ENCODE measurements at regions not wholly inside any gene's neighbourhood (a gene's known extent, or its start where the extent isn't known, plus 50 kb on each side); places are given as distances from the start of the nearest gene placed in this dataset.

- Histone ChIP-seq H3K36me3 (ENCODE audit: insufficient read depth, low read length) (no peaks in the 10 kb centered on the region), H3K4me2 (ENCODE audit: low read length) (no peak overlapping the region), H3K9ac (ENCODE audit: low read length) (no peak overlapping the region), H3K27me3 (ENCODE audit: insufficient read depth, low read depth, low read length) (no peaks in the 10 kb centered on the region), H3K9me3 (ENCODE audit: low read length) (no peaks in the 10 kb centered on the region), H2AFZ (ENCODE audit: low read depth, low read length) (no peak overlapping the region), H4K20me1 (ENCODE audit: insufficient read depth) (no peaks in the 10 kb centered on the region), H3K27ac (ENCODE audit: low read length) (no peak overlapping the region), H3K4me3 (ENCODE audit: low read length) (no peak overlapping the region), H3K9me2 (ENCODE audit: insufficient read depth, low read length) (no peaks in the 10 kb centered on the region), H3K79me2 (replicated peaks; ENCODE audit: insufficient read depth, low read length) (no peaks in the 10 kb centered on the region), H3F3A (ENCODE audit: insufficient read depth, low read length, poor library complexity, severe bottlenecking) (no peaks in the 10 kb centered on the region)
- TF ChIP-seq SMC3 (conservative IDR thresholded peaks at IDR 0.05; ENCODE audit: poor library complexity) (no peak), EZH2 (IDR thresholded peaks at IDR 0.05; ENCODE audit: borderline replicate concordance, insufficient read depth, low read length, poor library complexity, severe bottlenecking) (no peak), EP300 (conservative IDR thresholded peaks at IDR 0.05; ENCODE audit: poor library complexity, severe bottlenecking) (no peak), TAF1 (IDR thresholded peaks at IDR 0.05; ENCODE audit: low read depth) (no peak), MXI1 (conservative IDR thresholded peaks at IDR 0.05; ENCODE audit: poor library complexity, severe bottlenecking) (no peak), POLR2AphosphoS5 (IDR thresholded peaks at IDR 0.05) (no peak), RAD21 (conservative IDR thresholded peaks at IDR 0.05) (no peak)
- TF ChIP-seq, protein P1, sequence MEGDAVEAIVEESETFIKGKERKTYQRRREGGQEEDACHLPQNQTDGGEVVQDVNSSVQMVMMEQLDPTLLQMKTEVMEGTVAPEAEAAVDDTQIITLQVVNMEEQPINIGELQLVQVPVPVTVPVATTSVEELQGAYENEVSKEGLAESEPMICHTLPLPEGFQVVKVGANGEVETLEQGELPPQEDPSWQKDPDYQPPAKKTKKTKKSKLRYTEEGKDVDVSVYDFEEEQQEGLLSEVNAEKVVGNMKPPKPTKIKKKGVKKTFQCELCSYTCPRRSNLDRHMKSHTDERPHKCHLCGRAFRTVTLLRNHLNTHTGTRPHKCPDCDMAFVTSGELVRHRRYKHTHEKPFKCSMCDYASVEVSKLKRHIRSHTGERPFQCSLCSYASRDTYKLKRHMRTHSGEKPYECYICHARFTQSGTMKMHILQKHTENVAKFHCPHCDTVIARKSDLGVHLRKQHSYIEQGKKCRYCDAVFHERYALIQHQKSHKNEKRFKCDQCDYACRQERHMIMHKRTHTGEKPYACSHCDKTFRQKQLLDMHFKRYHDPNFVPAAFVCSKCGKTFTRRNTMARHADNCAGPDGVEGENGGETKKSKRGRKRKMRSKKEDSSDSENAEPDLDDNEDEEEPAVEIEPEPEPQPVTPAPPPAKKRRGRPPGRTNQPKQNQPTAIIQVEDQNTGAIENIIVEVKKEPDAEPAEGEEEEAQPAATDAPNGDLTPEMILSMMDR (IDR thresholded peaks at IDR 0.05; ENCODE audit: poor library complexity, severe bottlenecking), result no peak
- TF ChIP-seq, protein P2, sequence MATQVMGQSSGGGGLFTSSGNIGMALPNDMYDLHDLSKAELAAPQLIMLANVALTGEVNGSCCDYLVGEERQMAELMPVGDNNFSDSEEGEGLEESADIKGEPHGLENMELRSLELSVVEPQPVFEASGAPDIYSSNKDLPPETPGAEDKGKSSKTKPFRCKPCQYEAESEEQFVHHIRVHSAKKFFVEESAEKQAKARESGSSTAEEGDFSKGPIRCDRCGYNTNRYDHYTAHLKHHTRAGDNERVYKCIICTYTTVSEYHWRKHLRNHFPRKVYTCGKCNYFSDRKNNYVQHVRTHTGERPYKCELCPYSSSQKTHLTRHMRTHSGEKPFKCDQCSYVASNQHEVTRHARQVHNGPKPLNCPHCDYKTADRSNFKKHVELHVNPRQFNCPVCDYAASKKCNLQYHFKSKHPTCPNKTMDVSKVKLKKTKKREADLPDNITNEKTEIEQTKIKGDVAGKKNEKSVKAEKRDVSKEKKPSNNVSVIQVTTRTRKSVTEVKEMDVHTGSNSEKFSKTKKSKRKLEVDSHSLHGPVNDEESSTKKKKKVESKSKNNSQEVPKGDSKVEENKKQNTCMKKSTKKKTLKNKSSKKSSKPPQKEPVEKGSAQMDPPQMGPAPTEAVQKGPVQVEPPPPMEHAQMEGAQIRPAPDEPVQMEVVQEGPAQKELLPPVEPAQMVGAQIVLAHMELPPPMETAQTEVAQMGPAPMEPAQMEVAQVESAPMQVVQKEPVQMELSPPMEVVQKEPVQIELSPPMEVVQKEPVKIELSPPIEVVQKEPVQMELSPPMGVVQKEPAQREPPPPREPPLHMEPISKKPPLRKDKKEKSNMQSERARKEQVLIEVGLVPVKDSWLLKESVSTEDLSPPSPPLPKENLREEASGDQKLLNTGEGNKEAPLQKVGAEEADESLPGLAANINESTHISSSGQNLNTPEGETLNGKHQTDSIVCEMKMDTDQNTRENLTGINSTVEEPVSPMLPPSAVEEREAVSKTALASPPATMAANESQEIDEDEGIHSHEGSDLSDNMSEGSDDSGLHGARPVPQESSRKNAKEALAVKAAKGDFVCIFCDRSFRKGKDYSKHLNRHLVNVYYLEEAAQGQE (IDR thresholded peaks at IDR 0.05; ENCODE audit: borderline replicate concordance), result no peak
Measured at GRCh38 chr4:23353200-23353599, 536.6 kb downstream of the PPARGC1A start.

- no peak for TF ChIP-seq POLR2AphosphoS5 (IDR thresholded peaks at IDR 0.05)
- no peak for TF ChIP-seq SMC3 (conservative IDR thresholded peaks at IDR 0.05; ENCODE audit: poor library complexity)
- no peak for TF ChIP-seq EP300 (conservative IDR thresholded peaks at IDR 0.05; ENCODE audit: poor library complexity, severe bottlenecking)
- no peak for TF ChIP-seq MXI1 (conservative IDR thresholded peaks at IDR 0.05; ENCODE audit: poor library complexity, severe bottlenecking)
- no peak for TF ChIP-seq TAF1 (IDR thresholded peaks at IDR 0.05; ENCODE audit: low read depth)
- TF ChIP-seq EZH2 (IDR thresholded peaks at IDR 0.05; ENCODE audit: borderline replicate concordance, insufficient read depth, low read length, poor library complexity, severe bottlenecking), result no peak
- TF ChIP-seq, protein P2 (IDR thresholded peaks at IDR 0.05; ENCODE audit: borderline replicate concordance), result no peak
- TF ChIP-seq RAD21 (conservative IDR thresholded peaks at IDR 0.05), result no peak
- TF ChIP-seq, protein P1 (IDR thresholded peaks at IDR 0.05; ENCODE audit: poor library complexity, severe bottlenecking), result no peak
- H3K36me3 ChIP-seq (ENCODE audit: insufficient read depth, low read length), result no peaks in the 10 kb centered on the region
- H3K4me3 ChIP-seq (ENCODE audit: low read length), result no peak overlapping the region
- no peaks in the 10 kb centered on the region for H3K79me2 ChIP-seq (replicated peaks; ENCODE audit: insufficient read depth, low read length)
- no peak overlapping the region for H3K9ac ChIP-seq (ENCODE audit: low read length)
- H2AFZ ChIP-seq (ENCODE audit: low read depth, low read length), result no peak overlapping the region
- H3F3A ChIP-seq (ENCODE audit: insufficient read depth, low read length, poor library complexity, severe bottlenecking), result no peaks in the 10 kb centered on the region
- no peaks in the 10 kb centered on the region for H3K27me3 ChIP-seq (ENCODE audit: insufficient read depth, low read depth, low read length)
- no peak overlapping the region for H3K27ac ChIP-seq (ENCODE audit: low read length)
- no peaks in the 10 kb centered on the region for H3K9me2 ChIP-seq (ENCODE audit: insufficient read depth, low read length)
- no peaks in the 10 kb centered on the region for H3K9me3 ChIP-seq (ENCODE audit: low read length)
- no peak overlapping the region for H3K4me2 ChIP-seq (ENCODE audit: low read length)
- H4K20me1 ChIP-seq (ENCODE audit: insufficient read depth), result no peaks in the 10 kb centered on the region
Measured at GRCh38 chr4:23348789-23349498, 540.9 kb downstream of the PPARGC1A start.

Data from neural cell (in vitro differentiated cells).